HCT116 (cell line): ENCODE measurements at regions not wholly inside any gene's neighbourhood (a gene's known extent, or its start where the extent isn't known, plus 50 kb on each side); places are given as distances from the start of the nearest gene placed in this dataset.

ENCODE experiments used
- ATAC-seq: fragments of 200-7000 bp; cut with Tn5 transposase; 2 replicates; pipeline ENCODE4 v1.9.1; 2020; ENCODE audit warnings: mild to moderate bottlenecking, moderate library complexity
- BruUV-seq: library from RNA; stranded (reverse); fragments of 400-500 nt; replicated peaks from 2 replicates; lab custom pipeline; 2021; lab: Mats Ljungman, UMichigan
- CTCF ChIA-PET: fragments of 300-600 bp; sonication (Branson Sonifier 250); formaldehyde crosslinking; loops from one replicate; lab custom pipeline; 2021; ENCODE audit warnings: antibody characterized with exemption; lab: Charles Lee
- POLR2A ChIA-PET: fragments of 300-600, 350-600 bp; sonication (Branson Sonifier 250); formaldehyde crosslinking; loops from one replicate; lab custom pipeline; 2021; ENCODE audit warnings: antibody characterized with exemption; lab: Charles Lee
- RAD21 ChIA-PET, 2 experiments: fragments of 300-600 bp; sonication (Branson Sonifier 250); formaldehyde crosslinking; loops; one replicate each; lab custom pipeline; 2023; ENCODE audit warnings: low total read pairs in 2 of 2; ENCODE audit not compliant: uncharacterized antibody in 2 of 2, unreplicated experiment in 2 of 2, low non-redundant PET in 1 of 2; lab: Charles Lee
- DNase-seq: peaks from one replicate; pipeline ENCODE4 v3.0.0-alpha.2; 2010; ENCODE audit warnings: low read depth, low spot score
- H2AFZ ChIP-seq: fragments of 200-600 bp; shearing (Covaris generic), sonication (generic); 2 replicates; pipeline ENCODE4 v1.6.1; 2017; ENCODE audit warnings: low read depth, mixed run types, mixed read lengths, antibody characterized with exemption, low read length; ENCODE audit not compliant: poor library complexity, severe bottlenecking
- H3K27ac ChIP-seq: 2 replicates; pipeline ENCODE4 v1.5.1; 2012; ENCODE audit warnings: low read depth, low read length
- H3K27me3 ChIP-seq: fragments of 200-600 bp; sonication (generic); 2 replicates; pipeline ENCODE4 v1.6.1; 2016; ENCODE audit warnings: mixed run types, low read length, mixed read lengths; ENCODE audit not compliant: insufficient read depth
- H3K36me3 ChIP-seq, 2 experiments: fragments of 200-500 bp in 1 of 2; fragments of 200-600 bp in 1 of 2; sonication (Bioruptor generic) in 1 of 2; sonication (generic) in 1 of 2; 2 replicates each; pipeline versions ENCODE4 v1.5.1 to v1.6.1; 2014 to 2016; ENCODE audit warnings: low read length in 2 of 2, inconsistent platforms in 1 of 2, mixed read lengths in 1 of 2, mixed run types in 1 of 2; ENCODE audit not compliant: insufficient read depth in 2 of 2, control insufficient read depth in 1 of 2
- H3K4me1 ChIP-seq, 2 experiments: fragments of 200-600 bp in 1 of 2; sonication (generic) in 1 of 2; 2 replicates each; pipeline versions ENCODE4 v1.5.1 to v1.6.1; 2012 to 2017; ENCODE audit warnings: low read length in 2 of 2, inconsistent platforms in 1 of 2, mild to moderate bottlenecking in 1 of 2, mixed read lengths in 1 of 2, mixed run types in 1 of 2, moderate library complexity in 1 of 2; ENCODE audit not compliant: insufficient read depth in 2 of 2, control insufficient read depth in 1 of 2
- H3K4me2 ChIP-seq: fragments of 200-600 bp; sonication (generic); 2 replicates; pipeline ENCODE4 v1.6.1; 2017; ENCODE audit warnings: mixed run types, low read length, mixed read lengths
- H3K4me3 ChIP-seq, 2 experiments: fragments of 200-600 bp in 1 of 2; sonication (generic) in 1 of 2; replicated peaks in 1 of 2; 2 replicates each; pipeline ENCODE4 v1.5.1; 2011 to 2016; ENCODE audit warnings: low read length in 2 of 2, control low read depth in 1 of 2, low read depth in 1 of 2, mild to moderate bottlenecking in 1 of 2, mixed read lengths in 1 of 2, mixed run types in 1 of 2
- H3K79me2 ChIP-seq: fragments of 200-600 bp; sonication (generic); 2 replicates; pipeline ENCODE4 v1.6.1; 2017; ENCODE audit warnings: mild to moderate bottlenecking, mixed run types, low read length, moderate library complexity, mixed read lengths; ENCODE audit not compliant: insufficient read depth
- H3K9ac ChIP-seq: fragments of 200-600 bp; sonication (generic); 2 replicates; pipeline ENCODE4 v1.6.1; 2016; ENCODE audit warnings: low read length, mixed read lengths
- H3K9me2 ChIP-seq: fragments of 200-600 bp; sonication (generic), shearing (Covaris generic); 2 replicates; pipeline ENCODE4 v1.6.1; 2017; ENCODE audit warnings: mixed run types, mild to moderate bottlenecking, moderate library complexity; ENCODE audit not compliant: insufficient read depth
- H3K9me3 ChIP-seq, 2 experiments: fragments of 200-500 bp in 1 of 2; fragments of 200-600 bp in 1 of 2; sonication (Bioruptor generic) in 1 of 2; sonication (generic) in 1 of 2; 2 replicates each; pipeline ENCODE4 v1.6.1; 2014 to 2017; ENCODE audit warnings: low read length in 2 of 2, mixed read lengths in 2 of 2, inconsistent platforms in 1 of 2, low read depth in 1 of 2, mild to moderate bottlenecking in 1 of 2, mixed run types in 1 of 2, moderate library complexity in 1 of 2; ENCODE audit not compliant: control insufficient read depth in 1 of 2, insufficient read depth in 1 of 2
- H4K20me1 ChIP-seq: fragments of 200-600 bp; sonication (generic), shearing (Covaris generic); 2 replicates; pipeline ENCODE4 v1.6.1; 2017; ENCODE audit warnings: mixed run types, mild to moderate bottlenecking, moderate library complexity; ENCODE audit not compliant: insufficient read depth
- CBX3 ChIP-seq: IDR thresholded peaks from 2 replicates; pipeline ENCODE4 v1.6.1; 2012; ENCODE audit warnings: low read depth
- POLR2A ChIP-seq: IDR thresholded peaks from 2 replicates; pipeline ENCODE4 v1.7.0; 2011; ENCODE audit warnings: borderline replicate concordance; ENCODE audit not compliant: insufficient read depth, insufficient read length; ENCODE audit errors: extremely low read depth
- POLR2AphosphoS5 ChIP-seq: IDR thresholded peaks from 2 replicates; pipeline ENCODE4 v1.6.1; 2011; ENCODE audit warnings: mild to moderate bottlenecking, low read depth, low read length, moderate library complexity
- RAD21 ChIP-seq: IDR thresholded peaks from 2 replicates; pipeline ENCODE4 v1.6.1; 2012; ENCODE audit warnings: low read depth, mild to moderate bottlenecking
- SP1 ChIP-seq: IDR thresholded peaks from 2 replicates; pipeline ENCODE4 v1.6.1; 2012; ENCODE audit warnings: low read depth
- SRF ChIP-seq: IDR thresholded peaks from 2 replicates; pipeline ENCODE4 v1.6.1; 2012; ENCODE audit warnings: low read depth
- TCF7L2 ChIP-seq: IDR thresholded peaks from 2 replicates; pipeline ENCODE4 v1.7.0; 2011; ENCODE audit warnings: borderline replicate concordance, inconsistent platforms; ENCODE audit not compliant: insufficient read depth, insufficient read length; ENCODE audit errors: extremely low read depth
- ZFX ChIP-seq: fragments of 450-650 bp; IDR thresholded peaks from 2 replicates; pipeline ENCODE4 v1.6.1; 2017
- ZNF274 ChIP-seq: fragments of 200-500 bp; sonication (Bioruptor generic); IDR thresholded peaks from 2 replicates; pipeline ENCODE4 v1.6.1; 2014; ENCODE audit warnings: mild to moderate bottlenecking, low read depth, low read length, inconsistent platforms
- intact Hi-C: fragments of 100-400 bp; cut with micrococcal nuclease; formaldehyde crosslinking; loops from 2 replicates; pipeline ENCODE4 v1.10.0; 2022
- TF ChIP-seq, protein P1 (sequence below), 3 experiments: fragments of 200-600 bp in 1 of 3; sonication (generic) in 1 of 3; IDR thresholded peaks in 2 of 3; conservative IDR thresholded peaks in 1 of 3; 2 replicates each; pipeline ENCODE4 v1.5.1; 2012 to 2017; ENCODE audit warnings: low read depth in 2 of 3, low read length in 2 of 3, antibody characterized with exemption in 1 of 3, borderline replicate concordance in 1 of 3, control low read depth in 1 of 3, mild to moderate bottlenecking in 1 of 3, mixed read lengths in 1 of 3, mixed run types in 1 of 3, moderate library complexity in 1 of 3; ENCODE audit not compliant: insufficient read depth in 1 of 3
- TF ChIP-seq, protein P2 (sequence below): IDR thresholded peaks from 2 replicates; pipeline ENCODE4 v1.6.1; 2012

DNA sequence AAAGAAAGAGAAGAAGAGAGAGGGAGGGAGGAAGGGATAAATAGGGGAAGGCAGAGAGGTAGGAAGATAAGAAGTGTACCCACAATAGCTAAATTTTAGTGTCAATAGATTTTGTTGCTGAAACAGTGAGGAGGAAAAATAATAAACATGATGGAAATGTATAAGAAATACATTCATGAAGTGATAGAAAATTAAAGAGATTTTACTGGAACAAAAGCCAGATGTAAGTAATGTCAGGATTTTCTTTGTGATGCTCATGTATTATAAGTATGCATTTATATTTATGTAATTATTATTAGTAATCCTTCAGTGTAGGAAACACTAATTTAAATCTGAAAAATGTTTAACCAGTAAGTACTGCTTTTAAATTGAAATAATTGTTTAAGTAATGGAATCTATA is 1125.2 kb upstream of the FANCL start (continued):
- TF ChIP-seq, protein P1, sequence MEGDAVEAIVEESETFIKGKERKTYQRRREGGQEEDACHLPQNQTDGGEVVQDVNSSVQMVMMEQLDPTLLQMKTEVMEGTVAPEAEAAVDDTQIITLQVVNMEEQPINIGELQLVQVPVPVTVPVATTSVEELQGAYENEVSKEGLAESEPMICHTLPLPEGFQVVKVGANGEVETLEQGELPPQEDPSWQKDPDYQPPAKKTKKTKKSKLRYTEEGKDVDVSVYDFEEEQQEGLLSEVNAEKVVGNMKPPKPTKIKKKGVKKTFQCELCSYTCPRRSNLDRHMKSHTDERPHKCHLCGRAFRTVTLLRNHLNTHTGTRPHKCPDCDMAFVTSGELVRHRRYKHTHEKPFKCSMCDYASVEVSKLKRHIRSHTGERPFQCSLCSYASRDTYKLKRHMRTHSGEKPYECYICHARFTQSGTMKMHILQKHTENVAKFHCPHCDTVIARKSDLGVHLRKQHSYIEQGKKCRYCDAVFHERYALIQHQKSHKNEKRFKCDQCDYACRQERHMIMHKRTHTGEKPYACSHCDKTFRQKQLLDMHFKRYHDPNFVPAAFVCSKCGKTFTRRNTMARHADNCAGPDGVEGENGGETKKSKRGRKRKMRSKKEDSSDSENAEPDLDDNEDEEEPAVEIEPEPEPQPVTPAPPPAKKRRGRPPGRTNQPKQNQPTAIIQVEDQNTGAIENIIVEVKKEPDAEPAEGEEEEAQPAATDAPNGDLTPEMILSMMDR (IDR thresholded peaks at IDR 0.05 in 2 of 3, conservative IDR thresholded peaks at IDR 0.05 in 1 of 3; ENCODE audit: borderline replicate concordance in 1 of 3, insufficient read depth in 1 of 3, low read depth in 2 of 3, low read length in 2 of 3): no peak

DNA sequence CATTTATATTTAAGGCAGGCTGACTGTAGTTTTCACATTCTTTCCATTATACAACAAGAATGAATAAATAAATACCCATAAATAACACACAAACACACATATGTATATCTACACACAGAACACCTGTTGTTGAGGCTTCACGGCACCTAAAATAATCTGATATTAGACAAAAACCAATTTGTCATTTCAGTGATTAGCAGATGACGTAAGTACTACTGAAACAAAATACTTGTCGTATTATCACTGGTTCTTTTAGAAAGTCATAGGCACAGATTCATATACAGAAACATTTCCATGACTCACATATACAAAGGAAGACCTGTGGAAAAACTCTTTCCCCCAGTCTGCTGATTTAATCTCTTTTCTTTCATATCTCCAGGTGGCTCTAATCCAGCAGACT is 1113.4 kb upstream of the FANCL start:
- ChIA-PET POLR2A (no interaction called here), RAD21 (no interaction called here), CTCF (no interaction called here)
- no peaks in the 10 kb centered on the region for H3K4me1 ChIP-seq
- intact Hi-C loops: no loop called here
- H3K4me3 ChIP-seq: no peak overlapping the region
- TF ChIP-seq, protein P2, sequence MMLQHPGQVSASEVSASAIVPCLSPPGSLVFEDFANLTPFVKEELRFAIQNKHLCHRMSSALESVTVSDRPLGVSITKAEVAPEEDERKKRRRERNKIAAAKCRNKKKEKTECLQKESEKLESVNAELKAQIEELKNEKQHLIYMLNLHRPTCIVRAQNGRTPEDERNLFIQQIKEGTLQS: no peak
- TF ChIP-seq POLR2A: no peak
- no peak for TF ChIP-seq POLR2AphosphoS5
- TF ChIP-seq RAD21: no peak
- no peak for TF ChIP-seq CBX3
- no peak for TF ChIP-seq SP1
- no peak for TF ChIP-seq SRF
- no peak for TF ChIP-seq TCF7L2
- no peak for TF ChIP-seq ZFX
- no peak for TF ChIP-seq ZNF274
- no TSS peak for BruUV-seq
- H3K36me3 ChIP-seq: no peaks in the 10 kb centered on the region
- no peak overlapping the region for H3K4me2 ChIP-seq
- no peaks in the 10 kb centered on the region for H4K20me1 ChIP-seq
- no peak for DNase-seq
- no peak overlapping the region for H3K27ac ChIP-seq
- no peaks in the 10 kb centered on the region for H3K9me2 ChIP-seq
- H3K79me2 ChIP-seq: no peaks in the 10 kb centered on the region
- H2AFZ ChIP-seq: no peak overlapping the region
- no peak for ATAC-seq
- no peak overlapping the region for H3K9ac ChIP-seq
- no peaks in the 10 kb centered on the region for H3K27me3 ChIP-seq
- peaks cover 0 to 4% of the 10 kb centered on the region in 2 experiments; a peak in 1 of 4 replicates for H3K9me3 ChIP-seq
